ENCODE measurements at regions not wholly inside any gene's neighbourhood (a gene's known extent, or its start where the extent isn't known, plus 50 kb on each side); places are given as distances from the start of the nearest gene placed in this dataset.
A peak's percentile ranks its signal among the peaks of the same experiment; 100 is the strongest.
"Not testable (repeated sequence)": the region's sequence is repeated elsewhere in the genome, so short reads cannot be mapped to it uniquely, and the experiment has no call there.

GRCh38 chr6:40885139-40885774 is 153.8 kb downstream of the UNC5CL start:
- DNase-seq (ENCODE audit: low read depth in 2 of 2): no peak

DNA sequence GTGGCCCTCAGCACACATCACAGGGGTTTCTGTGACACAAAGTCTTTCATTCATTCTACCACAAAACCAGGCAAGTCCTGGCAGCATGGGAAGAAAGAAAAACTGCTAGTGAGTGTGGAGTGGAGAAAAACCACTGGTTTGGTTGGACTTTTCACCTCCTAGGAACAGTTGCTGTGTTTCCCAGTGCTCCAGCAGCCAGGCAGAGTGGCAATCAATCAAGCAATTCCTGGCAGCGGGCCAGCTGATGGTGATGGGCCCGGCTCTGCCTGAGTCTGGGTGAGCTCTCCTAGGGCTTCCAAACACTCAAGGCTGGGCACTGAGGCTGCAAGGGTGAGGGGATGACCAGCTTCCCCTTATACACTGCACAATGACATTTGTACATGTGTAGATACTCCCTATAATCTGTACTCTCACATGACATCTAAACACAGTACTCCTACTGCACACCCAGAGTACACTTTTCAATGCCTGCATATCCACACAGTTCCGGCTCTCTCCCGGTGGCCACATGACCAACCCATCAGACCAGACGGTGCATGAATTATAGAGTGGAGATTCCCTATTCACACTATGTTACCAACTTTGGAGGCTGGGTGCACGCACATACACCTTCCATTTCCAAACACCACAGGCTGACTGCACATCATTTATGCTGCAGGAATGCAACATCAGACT is 156.6 kb downstream of the UNC5CL start:
- DNase-seq (ENCODE audit: low read depth in 2 of 2): no peak

GRCh38 chr6:40881501-40881900 is 157.5 kb downstream of the UNC5CL start:
- DNase-seq (ENCODE audit: low read depth in 2 of 2): no peak

DNA sequence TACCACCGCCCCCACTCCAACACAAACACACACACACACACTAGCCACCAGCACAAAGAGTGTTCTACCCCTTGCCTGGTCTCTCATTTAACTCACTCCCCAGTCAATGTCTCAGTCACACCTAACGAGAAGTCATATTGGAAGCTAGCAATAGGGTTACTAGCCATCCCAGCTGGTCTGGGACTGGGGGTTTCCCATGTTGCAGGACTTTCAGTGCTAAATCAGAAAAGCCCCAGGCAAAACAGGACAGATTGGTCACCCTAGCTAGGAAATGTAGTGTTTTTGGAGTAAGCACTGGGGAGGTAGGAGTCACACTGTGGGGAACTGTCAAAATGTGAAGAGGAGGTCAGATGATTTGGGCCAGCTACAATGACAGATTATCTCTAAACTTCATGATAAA is 158.1 kb downstream of the UNC5CL start:
- no peak for DNase-seq (ENCODE audit: low read depth in 2 of 2)

DNA sequence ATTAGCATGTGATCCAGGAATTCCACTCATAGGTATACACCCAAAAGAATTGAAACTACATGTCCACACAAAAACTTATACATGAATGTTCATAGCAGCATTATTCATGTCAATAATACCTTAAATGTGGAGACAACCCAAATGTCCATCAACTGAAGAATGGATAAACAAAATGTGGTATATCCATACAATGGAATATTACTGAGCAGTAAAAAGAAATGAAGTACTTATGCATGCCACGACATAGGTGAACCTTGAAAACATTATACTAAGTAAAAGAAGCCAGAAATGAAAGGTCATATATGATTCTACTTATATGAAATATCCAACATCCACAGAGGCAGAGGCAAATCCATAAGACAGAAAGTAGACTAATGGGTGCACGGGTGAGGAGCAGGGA is 159.9 kb downstream of the UNC5CL start:
- DNase-seq (ENCODE audit: low read depth in 2 of 2): no peak

DNA sequence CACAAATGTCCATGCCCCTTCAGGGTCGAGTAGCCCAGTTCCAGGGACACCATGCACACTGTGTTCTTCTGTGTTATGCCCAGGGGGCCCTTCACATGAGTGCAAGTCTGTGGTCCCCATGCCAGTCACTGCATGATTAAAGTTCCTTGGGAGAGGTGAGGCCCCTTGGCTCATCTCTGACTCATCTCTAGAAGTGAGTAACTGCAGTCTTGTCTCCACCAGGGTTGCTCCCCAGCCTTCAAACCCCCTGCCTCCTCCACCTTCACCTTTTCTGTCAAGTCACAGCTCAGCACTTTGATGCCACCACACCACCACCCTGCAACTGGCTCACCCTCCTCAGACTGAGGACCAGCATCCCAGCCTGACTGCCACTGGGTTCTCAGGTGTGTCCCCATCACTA is 161.7 kb downstream of the UNC5CL start:
- DNase-seq (ENCODE audit: low read depth in 2 of 2): peak; percentile 0 to 27

DNA sequence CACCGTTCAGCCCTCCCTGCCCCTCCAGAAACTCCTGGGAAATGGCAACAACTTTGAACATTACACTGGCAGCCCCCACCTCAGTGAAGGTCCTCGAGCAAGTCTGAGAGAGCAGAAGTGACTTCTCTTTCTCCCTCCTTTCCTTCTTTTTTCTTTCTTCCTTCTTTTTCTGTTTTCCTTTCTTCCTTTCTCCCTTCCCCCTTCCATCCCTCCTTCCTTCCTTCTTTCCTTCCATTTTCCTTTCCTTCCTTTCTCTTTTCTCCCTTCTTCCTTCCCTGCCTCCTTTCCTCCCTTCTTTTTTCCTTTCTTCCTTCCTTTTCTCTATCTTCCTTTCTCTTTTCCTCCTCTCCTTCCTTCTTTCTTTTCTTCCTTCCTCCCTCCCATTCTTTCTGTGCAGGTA is 162.7 kb downstream of the UNC5CL start:
- no peak for DNase-seq (ENCODE audit: low read depth in 2 of 2)

DNA sequence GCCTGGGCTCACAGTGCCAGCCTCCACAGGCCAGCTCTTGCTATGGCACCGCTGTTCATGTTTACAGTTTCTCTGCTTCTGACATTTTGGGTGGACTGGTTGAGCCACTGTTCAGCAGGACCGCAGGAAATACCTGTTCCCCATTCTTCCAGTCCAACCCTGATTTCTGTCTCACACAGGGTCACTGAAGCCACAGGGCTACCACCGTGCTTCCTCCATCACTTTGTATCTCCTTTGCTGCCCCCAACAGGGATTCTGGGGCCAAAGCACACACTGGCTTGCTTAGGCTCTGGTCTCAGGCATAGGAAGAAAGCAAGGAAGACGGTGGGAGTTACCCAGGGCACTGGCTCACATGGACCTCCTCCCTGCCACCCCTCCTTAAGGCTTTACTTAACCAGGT is 164.5 kb downstream of the UNC5CL start:
- DNase-seq (ENCODE audit: low read depth in 2 of 2): no peak

GRCh38 chr6:40871424-40871823 is 167.6 kb downstream of the UNC5CL start:
- no peak for DNase-seq (ENCODE audit: low read depth in 2 of 2)

DNA sequence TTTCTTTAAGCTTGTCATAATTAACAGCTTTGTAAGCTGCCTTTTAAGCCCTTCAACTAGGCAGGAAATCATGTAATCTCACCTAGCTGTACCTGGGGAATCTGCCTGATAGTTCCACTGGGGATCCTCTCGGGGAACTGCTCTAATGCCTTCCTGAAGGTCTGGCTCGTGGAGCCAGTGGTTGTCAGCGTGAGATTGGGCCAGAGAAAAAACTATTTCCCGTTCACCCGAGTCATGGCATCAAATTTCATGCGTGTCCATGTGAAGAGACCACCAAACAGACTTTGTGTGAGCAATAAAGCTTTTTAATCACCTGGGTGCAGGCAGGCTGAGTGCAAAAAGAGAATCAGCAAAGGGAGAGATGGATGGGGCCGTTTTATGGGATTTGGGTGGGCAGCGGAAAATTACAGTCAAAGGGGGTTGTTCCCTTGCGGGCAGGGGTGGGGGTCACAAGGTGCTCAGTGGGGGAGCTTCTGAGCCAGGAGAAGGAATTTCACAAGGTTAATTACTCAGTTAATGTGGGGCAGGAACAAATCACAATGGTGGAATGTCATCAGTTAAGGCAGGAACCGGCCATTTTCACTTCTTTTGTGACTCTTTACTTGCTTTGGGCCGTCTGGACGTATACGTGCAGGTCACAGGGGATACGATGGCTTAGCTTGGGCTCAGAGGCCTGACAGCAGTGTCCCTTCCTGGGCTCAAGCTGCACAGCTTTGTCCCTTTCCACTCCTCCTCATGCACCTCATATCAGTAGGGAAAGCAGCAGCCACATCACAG is 170.7 kb downstream of the UNC5CL start:
- not testable (repeated sequence) for DNase-seq (ENCODE audit: low read depth in 2 of 2)

DNA sequence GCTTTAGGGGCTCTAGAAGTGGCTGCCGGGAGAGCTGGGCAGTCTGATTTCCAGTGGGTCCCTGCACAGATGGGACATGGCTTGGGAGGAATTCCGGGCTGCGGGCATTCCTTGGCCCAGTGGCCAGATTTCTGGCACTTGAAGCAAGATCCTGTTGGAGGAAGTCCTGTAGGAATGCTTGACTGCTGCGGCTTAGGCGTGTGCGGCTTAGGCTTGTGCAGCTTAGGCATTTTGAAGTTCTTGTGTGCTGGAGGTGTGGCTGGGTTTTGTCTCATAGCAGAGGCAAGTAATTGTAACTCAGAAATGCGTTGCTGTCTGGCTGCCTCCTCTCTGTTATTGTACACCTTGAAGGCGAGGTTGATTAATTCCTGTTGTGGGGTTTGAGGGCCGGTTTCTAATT is 171.5 kb downstream of the UNC5CL start:
- DNase-seq (ENCODE audit: low read depth in 2 of 2): not testable (repeated sequence)

DNA sequence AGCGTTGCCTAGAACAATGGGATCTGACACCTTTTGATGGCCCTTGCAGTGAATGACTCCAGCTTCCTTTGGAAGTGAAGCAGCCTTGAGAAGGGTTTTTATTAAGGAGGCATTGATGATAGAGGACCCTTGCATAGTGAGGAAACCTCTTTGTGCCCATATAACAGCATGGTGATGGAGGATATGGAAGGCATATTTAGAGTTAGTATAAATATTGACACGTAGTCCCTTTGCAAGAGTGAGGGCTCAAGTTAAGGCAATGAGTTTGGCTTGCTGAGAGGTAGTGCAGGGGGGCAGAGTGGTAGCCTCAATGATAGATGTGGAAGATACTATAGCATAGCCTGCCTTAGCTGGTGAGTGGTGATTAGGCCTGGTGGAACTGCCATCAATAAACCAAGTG is 173.8 kb downstream of the UNC5CL start:
- not testable (repeated sequence) for DNase-seq (ENCODE audit: low read depth in 2 of 2)

- DNase-seq (ENCODE audit: low read depth in 2 of 2): no peak
Observed at GRCh38 chr6:40860443-40860842, 178.6 kb downstream of the UNC5CL start.

- no peak for DNase-seq (ENCODE audit: low read depth in 2 of 2)
Observed at GRCh38 chr6:40856271-40856670, 182.8 kb downstream of the UNC5CL start.

DNA sequence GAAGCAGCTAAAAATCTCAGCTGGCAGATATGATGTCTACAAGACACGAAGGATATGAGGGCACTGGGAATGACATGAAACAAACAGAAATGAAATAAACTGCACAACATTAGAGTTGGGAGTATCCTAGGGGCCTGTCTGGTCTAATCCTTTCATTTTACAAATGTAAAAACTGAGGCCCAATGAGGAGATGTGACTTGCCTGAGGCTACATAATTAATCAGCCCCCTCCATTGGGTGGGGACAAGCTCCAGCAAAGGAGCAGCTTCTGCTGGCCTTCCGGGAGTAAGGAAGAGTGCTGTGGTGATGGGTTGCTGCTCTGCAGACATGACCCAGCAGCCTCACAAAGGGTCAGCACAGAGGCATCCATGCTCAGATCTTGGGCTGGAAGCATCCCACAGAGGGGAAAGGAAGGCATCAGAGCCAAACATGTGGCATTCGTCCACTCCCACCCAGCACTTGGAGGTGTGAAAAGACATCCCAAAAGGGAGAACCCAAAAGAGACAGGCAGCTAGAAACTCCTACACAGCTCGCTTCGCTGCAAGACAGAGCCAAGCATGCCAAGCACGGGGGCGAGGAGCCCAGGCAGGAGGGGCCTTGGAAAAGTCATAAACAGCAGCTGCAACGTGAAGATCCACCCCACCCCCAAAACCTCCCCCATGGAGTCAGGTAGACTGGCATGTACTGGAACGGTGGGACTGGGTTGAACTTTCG is 183.7 kb downstream of the UNC5CL start:
- DNase-seq (ENCODE audit: low read depth in 2 of 2): no peak

DNA sequence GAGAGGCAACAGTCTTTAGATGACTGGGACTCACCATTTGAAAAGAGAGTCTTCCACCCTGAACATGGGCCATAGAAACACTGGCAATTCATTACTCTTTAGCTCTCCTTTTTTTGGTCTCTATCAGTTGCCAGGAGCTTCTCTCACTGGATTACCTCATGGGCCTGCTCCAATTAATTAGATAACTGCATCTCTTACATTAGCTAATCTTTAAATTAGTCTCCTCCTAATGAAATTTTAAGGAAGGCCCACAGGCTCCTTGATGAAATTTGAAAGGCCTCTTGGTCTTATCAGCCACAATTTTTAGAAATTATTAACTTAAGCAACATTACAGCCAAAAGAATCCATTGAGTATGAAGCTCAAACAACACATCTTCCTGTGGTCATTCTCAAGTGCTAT is 184.4 kb downstream of the UNC5CL start:
- DNase-seq (ENCODE audit: low read depth in 2 of 2): no peak

GRCh38 chr6:40852779-40853373 is 186.1 kb downstream of the UNC5CL start:
- peak in 1 of 2 donors; percentile 10 for DNase-seq (ENCODE audit: low read depth in 2 of 2)

GRCh38 chr6:40849546-40849945 is 189.5 kb downstream of the UNC5CL start:
- no peak for DNase-seq (ENCODE audit: low read depth in 2 of 2)

GRCh38 chr6:40848868-40849514 is 190.0 kb downstream of the UNC5CL start:
- DNase-seq (ENCODE audit: low read depth in 2 of 2): no peak

GRCh38 chr6:40848038-40848437 is 191.0 kb downstream of the UNC5CL start:
- no peak for DNase-seq (ENCODE audit: low read depth in 2 of 2)

DNA sequence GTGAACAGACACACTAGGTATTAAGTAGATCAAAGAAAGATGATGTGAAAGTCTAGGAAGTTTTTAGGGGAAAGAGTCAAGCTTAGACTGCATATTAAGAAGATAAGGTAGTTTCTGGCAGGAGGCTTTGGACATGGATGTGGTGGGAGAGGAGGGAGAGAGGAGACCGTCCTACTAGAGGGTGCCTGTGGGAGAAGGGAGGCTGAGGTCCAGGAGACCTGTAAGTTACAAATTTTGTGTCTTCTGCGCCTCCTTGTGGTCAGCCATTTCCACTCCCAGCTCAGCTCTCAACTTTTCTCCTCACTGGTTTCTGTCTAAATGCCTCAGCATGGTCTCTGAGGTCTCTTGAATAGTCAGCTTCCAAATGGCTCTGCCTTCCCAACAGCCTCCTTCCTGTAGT is 193.5 kb downstream of the UNC5CL start:
- peak in 1 of 2 donors; percentile 15 for DNase-seq (ENCODE audit: low read depth in 2 of 2)

Measured in activated CD4-positive, alpha-beta T cell treated with anti-CD3 and anti-CD28 coated beads for 24 hours (primary cell).